ENCODE measurements at regions not wholly inside any gene's neighbourhood (a gene's known extent, or its start where the extent isn't known, plus 50 kb on each side); places are given as distances from the start of the nearest gene placed in this dataset.

GRCh38 chr20:48208176-48208575 is 422.9 kb upstream of the SULF2 start:
- Histone ChIP-seq H3K9me3 (ENCODE audit: control insufficient read depth in 2 of 3, insufficient read depth in 1 of 3, low read length in 3 of 3) (no peaks in the 10 kb centered on the region), H3K27ac (ENCODE audit: low read depth in 2 of 2, low read length in 2 of 2) (no peak overlapping the region), H3K4me3 (ENCODE audit: low read length in 3 of 3) (no peak overlapping the region), H3K36me3 (ENCODE audit: control insufficient read depth in 2 of 3, insufficient read depth in 3 of 3, low read length in 3 of 3) (no peaks in the 10 kb centered on the region), H3K4me1 (ENCODE audit: control insufficient read depth in 2 of 3, insufficient read depth in 2 of 3, low read depth in 1 of 3, low read length in 3 of 3) (no peaks in the 10 kb centered on the region), H3K9ac (ENCODE audit: low read length in 3 of 3) (no peak overlapping the region), H3K27me3 (ENCODE audit: control insufficient read depth, insufficient read depth, low read length) (no peaks in the 10 kb centered on the region)
- DNase-seq: no peak
- FAIRE-seq: no peak
- no peak for TF ChIP-seq CTCF (IDR thresholded peaks at IDR 0.05; ENCODE audit: borderline replicate concordance, extremely low read depth, insufficient read depth)
- intact Hi-C loops (cut with DNase I): no loop called here

- no peak for FAIRE-seq
- no peaks in the 10 kb centered on the region for H3K9me3 ChIP-seq (ENCODE audit: control insufficient read depth in 2 of 3, insufficient read depth in 1 of 3, low read length in 3 of 3)
- intact Hi-C loops (cut with DNase I): no loop called here
- no peak for TF ChIP-seq CTCF (IDR thresholded peaks at IDR 0.05; ENCODE audit: borderline replicate concordance, extremely low read depth, insufficient read depth)
- no peak for DNase-seq
- H3K36me3 ChIP-seq (ENCODE audit: control insufficient read depth in 2 of 3, insufficient read depth in 3 of 3, low read length in 3 of 3): no peaks in the 10 kb centered on the region
- H3K4me3 ChIP-seq (ENCODE audit: low read length in 3 of 3): no peak overlapping the region
- H3K27me3 ChIP-seq (ENCODE audit: control insufficient read depth, insufficient read depth, low read length): no peaks in the 10 kb centered on the region
- no peaks in the 10 kb centered on the region for H3K4me1 ChIP-seq (ENCODE audit: control insufficient read depth in 2 of 3, insufficient read depth in 2 of 3, low read depth in 1 of 3, low read length in 3 of 3)
- H3K9ac ChIP-seq (ENCODE audit: low read length in 3 of 3): no peak overlapping the region
- no peak overlapping the region for H3K27ac ChIP-seq (ENCODE audit: low read depth in 2 of 2, low read length in 2 of 2)
Observed at GRCh38 chr20:48207505-48207904, 422.2 kb upstream of the SULF2 start.

- Histone ChIP-seq H3K9ac (ENCODE audit: low read length in 3 of 3) (no peak overlapping the region), H3K9me3 (ENCODE audit: control insufficient read depth in 2 of 3, insufficient read depth in 1 of 3, low read length in 3 of 3) (no peaks in the 10 kb centered on the region), H3K27me3 (ENCODE audit: control insufficient read depth, insufficient read depth, low read length) (no peaks in the 10 kb centered on the region), H3K27ac (ENCODE audit: low read depth in 2 of 2, low read length in 2 of 2) (no peak overlapping the region), H3K4me3 (ENCODE audit: low read length in 3 of 3) (no peak overlapping the region), H3K4me1 (ENCODE audit: control insufficient read depth in 2 of 3, insufficient read depth in 2 of 3, low read depth in 1 of 3, low read length in 3 of 3) (no peaks in the 10 kb centered on the region), H3K36me3 (ENCODE audit: control insufficient read depth in 2 of 3, insufficient read depth in 3 of 3, low read length in 3 of 3) (no peaks in the 10 kb centered on the region)
- DNase-seq (peak in 2 of 5 donors; percentile 50 to 57), FAIRE-seq (no peak)
- TF ChIP-seq CTCF (IDR thresholded peaks at IDR 0.05; ENCODE audit: borderline replicate concordance, extremely low read depth, insufficient read depth): no peak
- intact Hi-C loops (cut with DNase I): no loop called here
Observed at GRCh38 chr20:48205786-48206185, 420.5 kb upstream of the SULF2 start.

GRCh38 chr20:48205281-48205782 is 420.1 kb upstream of the SULF2 start:
- intact Hi-C loops (cut with DNase I): no loop called here
- DNase-seq: no peak
- Histone ChIP-seq H3K9ac (ENCODE audit: low read length in 3 of 3) (no peak overlapping the region), H3K27me3 (ENCODE audit: control insufficient read depth, insufficient read depth, low read length) (no peaks in the 10 kb centered on the region), H3K4me3 (ENCODE audit: low read length in 3 of 3) (no peak overlapping the region), H3K27ac (ENCODE audit: low read depth in 2 of 2, low read length in 2 of 2) (no peak overlapping the region), H3K4me1 (ENCODE audit: control insufficient read depth in 2 of 3, insufficient read depth in 2 of 3, low read depth in 1 of 3, low read length in 3 of 3) (no peaks in the 10 kb centered on the region), H3K36me3 (ENCODE audit: control insufficient read depth in 2 of 3, insufficient read depth in 3 of 3, low read length in 3 of 3) (no peaks in the 10 kb centered on the region), H3K9me3 (ENCODE audit: control insufficient read depth in 2 of 3, insufficient read depth in 1 of 3, low read length in 3 of 3) (no peaks in the 10 kb centered on the region)
- FAIRE-seq: no peak
- no peak for TF ChIP-seq CTCF (IDR thresholded peaks at IDR 0.05; ENCODE audit: borderline replicate concordance, extremely low read depth, insufficient read depth)
